Spleen (tissue), 11 donors: ENCODE measurements at regions not wholly inside any gene's neighbourhood (a gene's known extent, or its start where the extent isn't known, plus 50 kb on each side); places are given as distances from the start of the nearest gene placed in this dataset.
"Not testable (repeated sequence)": the region's sequence is repeated elsewhere in the genome, so short reads cannot be mapped to it uniquely, and the experiment has no call there.

Experiments used
- DNase-seq: peaks from one replicate; pipeline ENCODE4 v3.0.0-alpha.2; 2020
- H3K27ac ChIP-seq, 8 donors: fragments of 200-600 bp; sonication (generic) in 7 of 8; 1 replicate in 4 of 8; 2 replicates in 4 of 8; pipeline versions ENCODE4 v1.5.0 to v1.8.0; 2016 to 2021; ENCODE audit warnings: inconsistent platforms in 4 of 8, mild to moderate bottlenecking in 4 of 8, moderate library complexity in 1 of 8
- H3K27me3 ChIP-seq, 7 donors: fragments of 200-600 bp; sonication (generic) in 6 of 7; replicated peaks in 1 of 7; 1 replicate in 4 of 7; 2 replicates in 3 of 7; pipeline versions ENCODE4 v1.5.0 to v1.8.0; 2016 to 2021; ENCODE audit warnings: inconsistent platforms in 3 of 7, mild to moderate bottlenecking in 1 of 7
- H3K36me3 ChIP-seq, 6 donors: fragments of 200-600 bp; sonication (generic) in 5 of 6; 1 replicate in 4 of 6; 2 replicates in 2 of 6; pipeline versions ENCODE4 v1.5.0 to v1.8.0; 2016 to 2021; ENCODE audit warnings: inconsistent platforms in 2 of 6
- H3K4me1 ChIP-seq, 6 donors: fragments of 200-600 bp; sonication (generic) in 5 of 6; 1 replicate in 3 of 6; 2 replicates in 3 of 6; pipeline versions ENCODE4 v1.5.0 to v1.8.0; 2016 to 2021; ENCODE audit warnings: inconsistent platforms in 3 of 6
- H3K4me3 ChIP-seq, 8 donors: fragments of 200-600 bp; sonication (generic) in 7 of 8; 1 replicate in 4 of 8; 2 replicates in 4 of 8; pipeline versions ENCODE4 v1.5.0 to v1.8.0; 2016 to 2021; ENCODE audit warnings: inconsistent platforms in 4 of 8, mild to moderate bottlenecking in 4 of 8, moderate library complexity in 2 of 8
- H3K9me3 ChIP-seq, 8 donors: fragments of 200-600 bp; sonication (generic) in 7 of 8; 1 replicate in 4 of 8; 2 replicates in 4 of 8; pipeline versions ENCODE4 v1.5.0 to v1.8.0; 2016 to 2021; ENCODE audit warnings: inconsistent platforms in 4 of 8
- CTCF ChIP-seq, 11 experiments: fragments of 200-600 bp in 7 of 11; fragments of 450-650 bp in 4 of 11; sonication (generic) in 4 of 11; IDR thresholded peaks in 8 of 11; conservative IDR thresholded peaks in 3 of 11; 1 replicate in 7 of 11; 2 replicates in 4 of 11; pipeline versions ENCODE4 v1.4.0 to v1.8.0; 2016 to 2021; ENCODE audit warnings: antibody characterized with exemption in 11 of 11, inconsistent platforms in 4 of 11, mild to moderate bottlenecking in 1 of 11
- WGBS, 5 donors: extraction: QIAGEN DNeasy Blood & Tissue Kit in 3 of 5; methylation state at CpG; one replicate each; pipeline versions ENCODE4 v1.1.5 to v1.1.7; 2013 to 2018; 5-methylcytosine and 5-hydroxymethylcytosine counted together
- intact Hi-C: fragments of 100-400 bp; cut with DNase I; formaldehyde crosslinking; loops from one replicate; pipeline ENCODE4 v1.15.0; 2023; ENCODE audit warnings: low total_unique reads
- donor health status: healthy with polysubstance abuse.
- donor health status: DM: no; HTN: no; CAD: no; lungs with moderate emphysema.
- donor health status: DM: no; HTN: no; CAD: no.
- donor health status: Bipolar disorder and iron deficiency.
- donor health status: healthy.
- donor health status: DM: no; HTN: no; CAD: no.
- donor health status: DM: yes; HTN: yes; CAD: no.

DNA sequence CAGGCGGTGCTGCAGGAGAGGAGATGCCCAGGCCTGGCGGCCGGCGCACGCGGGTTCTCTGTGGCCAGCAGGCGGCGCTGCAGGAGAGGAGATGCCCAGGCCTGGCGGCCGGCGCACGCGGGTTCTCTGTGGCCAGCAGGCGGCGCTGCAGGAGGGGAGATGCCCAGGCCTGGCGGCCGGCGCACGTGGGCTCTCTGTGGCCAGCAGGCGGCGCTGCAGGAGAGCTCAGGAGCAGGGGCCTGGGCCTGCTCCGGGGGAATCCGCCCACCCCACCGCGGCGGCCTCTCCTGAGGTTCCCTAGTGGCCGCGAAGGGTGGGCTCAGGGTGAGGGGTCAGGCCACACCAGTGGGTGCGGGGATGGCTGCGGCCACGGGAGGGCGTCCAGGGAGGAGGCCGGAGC, 75.9 kb downstream of the OR4F16 start:
- H3K9me3 ChIP-seq, H3K4me1 ChIP-seq, H3K4me3 ChIP-seq, H3K36me3 ChIP-seq, intact Hi-C loops, H3K27me3 ChIP-seq, H3K27ac ChIP-seq, DNase-seq: not testable (repeated sequence)
- 80 to 94% (median 88%) methylated on average over 4 to 18 of the region's 33 CpGs; no CpG with 5 or more reads in 2 of the 5 donors for WGBS, 5 donors

GRCh38 chr1:609161-609560, 77.3 kb downstream of the OR4F16 start:
- DNase-seq, H3K27ac ChIP-seq, H3K36me3 ChIP-seq, H3K27me3 ChIP-seq, H3K4me1 ChIP-seq, H3K9me3 ChIP-seq, H3K4me3 ChIP-seq, intact Hi-C loops: not testable (repeated sequence)
- 79 to 86% (median 83%) methylated on average over 7 to 10 of the region's 24 CpGs; no CpG with 5 or more reads in 2 of the 5 donors for WGBS, 5 donors

GRCh38 chr1:605279-605678, 81.2 kb downstream of the OR4F16 start:
- peak; percentile 45 for DNase-seq

DNA sequence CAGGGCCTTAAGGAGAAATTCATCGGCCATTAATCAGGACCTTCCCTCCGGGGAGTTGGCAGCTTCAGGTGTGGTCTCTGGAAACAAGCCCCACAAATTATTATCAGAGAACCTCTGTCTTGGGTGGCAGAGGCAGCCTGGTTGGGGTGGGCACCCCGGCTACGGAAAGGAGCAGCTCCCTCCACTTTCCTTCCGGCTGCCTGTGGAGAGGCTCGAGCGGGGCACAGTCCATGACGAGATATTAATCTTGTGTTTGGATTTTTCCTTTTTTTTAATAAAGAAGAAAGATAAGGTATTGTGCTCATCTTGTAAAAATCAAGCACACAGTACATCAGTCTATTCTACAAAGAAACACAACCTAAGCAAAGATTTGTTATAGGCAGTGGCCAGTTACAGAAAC, 98.2 kb downstream of the OR4F16 start:
- WGBS, 5 donors: 74 to 92% (median 92%) methylated on average over 6 of the region's 8 CpGs
- H3K36me3 ChIP-seq, intact Hi-C loops, H3K4me3 ChIP-seq, H3K9me3 ChIP-seq, DNase-seq, H3K27me3 ChIP-seq, H3K27ac ChIP-seq, H3K4me1 ChIP-seq: not testable (repeated sequence)

More at GRCh38 chr1:605279-605678, 81.2 kb downstream of the OR4F16 start:
- H3K27ac ChIP-seq, H3K36me3 ChIP-seq, H3K4me1 ChIP-seq, H3K4me3 ChIP-seq, H3K27me3 ChIP-seq, intact Hi-C loops, H3K9me3 ChIP-seq: not testable (repeated sequence)
- WGBS, 5 donors: 24 to 65% (median 40%) methylated on average over 3 to 24 of the region's 27 CpGs

GRCh38 chr1:585992-586391, 100.5 kb downstream of the OR4F16 start:
- WGBS, 5 donors: 2 to 7% (median 4%) methylated on average over 6 of the region's 7 CpGs; no CpG with 5 or more reads in 1 of the 5 donors
- intact Hi-C loops, H3K27ac ChIP-seq, H3K36me3 ChIP-seq, H3K27me3 ChIP-seq, H3K4me1 ChIP-seq, H3K4me3 ChIP-seq, H3K9me3 ChIP-seq: not testable (repeated sequence)
- TF ChIP-seq CTCF (IDR thresholded peaks at IDR 0.05 in 8 of 11, conservative IDR thresholded peaks at IDR 0.05 in 3 of 11): peak in 3 of 11 experiments; percentile 18 to 41 (median 35)
- peak; percentile 87 for DNase-seq
